Activated CD4-positive, alpha-beta T cell treated with anti-CD3 and anti-CD28 coated beads for 36 hours (primary cell): ENCODE measurements at regions not wholly inside any gene's neighbourhood (a gene's known extent, or its start where the extent isn't known, plus 50 kb on each side); places are given as distances from the start of the nearest gene placed in this dataset.

Source experiments
- ATAC-seq: fragments of 200-7000 bp; cut with Tn5 transposase; one replicate; pipeline ENCODE4 v1.10.0; 2021; ENCODE audit warnings: mild to moderate bottlenecking, moderate library complexity
- CTCF ChIA-PET: fragments of 350-600 bp; sonication (Branson Sonifier 250); formaldehyde crosslinking; loops from one replicate; lab custom pipeline; 2021; ENCODE audit warnings: antibody characterized with exemption; lab: Charles Lee
- POLR2A ChIA-PET: fragments of 350-600 bp; sonication (Branson Sonifier 250); formaldehyde crosslinking; loops from one replicate; lab custom pipeline; 2021; ENCODE audit warnings: antibody characterized with exemption, inconsistent platforms; lab: Charles Lee
- DNase-seq: peaks from one replicate; pipeline ENCODE4 v3.0.0-alpha.2; 2020
- H3K27ac Mint-ChIP-seq: one replicate; pipeline ENCODE4 v1.8.0; 2021; ENCODE audit warnings: mixed read lengths
- H3K27me3 Mint-ChIP-seq: one replicate; pipeline ENCODE4 v1.8.0; 2021; ENCODE audit warnings: mixed read lengths
- H3K36me3 Mint-ChIP-seq: one replicate; pipeline ENCODE4 v1.8.0; 2021; ENCODE audit warnings: low read depth, mixed read lengths
- H3K4me1 Mint-ChIP-seq: one replicate; pipeline ENCODE4 v1.8.0; 2021; ENCODE audit warnings: mixed read lengths
- H3K4me3 Mint-ChIP-seq: one replicate; pipeline ENCODE4 v1.8.0; 2021; ENCODE audit warnings: mild to moderate bottlenecking, moderate library complexity, mixed read lengths
- H3K9me3 Mint-ChIP-seq: one replicate; pipeline ENCODE4 v1.8.0; 2021; ENCODE audit warnings: low read depth, mixed read lengths
- intact Hi-C, 2 experiments: fragments of 100-400 bp; cut with DNase I in 1 of 2; cut with micrococcal nuclease in 1 of 2; formaldehyde crosslinking; loops; one replicate each; pipeline versions ENCODE4 v1.14.2 to v1.15.1; 2022 to 2024; cut with DNase I, micrococcal nuclease

DNA sequence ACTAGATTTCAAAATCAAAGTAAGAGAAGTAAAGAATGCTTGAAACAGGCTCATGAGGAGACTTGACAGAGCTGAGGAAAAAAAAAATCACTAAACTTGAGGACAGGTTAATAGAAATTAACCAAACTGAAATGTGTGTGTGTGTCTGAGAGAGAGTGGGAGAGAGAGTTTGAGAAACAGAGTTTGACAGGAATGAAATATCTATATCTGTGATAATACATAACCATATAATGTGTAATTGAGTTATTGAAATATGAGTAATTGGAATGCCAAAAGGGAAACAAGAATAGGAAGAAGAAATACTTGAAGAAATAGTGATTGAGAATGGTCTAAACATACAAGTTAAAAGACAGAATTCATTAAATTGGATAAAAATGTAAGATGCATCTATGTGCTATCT lies 268.0 kb upstream of the CHRM2 start:
- intact Hi-C loops: no loop called here
- ChIA-PET POLR2A (no interaction called here), CTCF (no interaction called here)
- Mint-ChIP-seq H3K4me3 (no peak overlapping the region), H3K36me3 (no peaks in the 10 kb centered on the region), H3K4me1 (no peaks in the 10 kb centered on the region), H3K27me3 (no peaks in the 10 kb centered on the region), H3K9me3 (peaks cover 12% of the 10 kb centered on the region), H3K27ac (no peak overlapping the region)
- DNase-seq (no peak), ATAC-seq (no peak)

DNA sequence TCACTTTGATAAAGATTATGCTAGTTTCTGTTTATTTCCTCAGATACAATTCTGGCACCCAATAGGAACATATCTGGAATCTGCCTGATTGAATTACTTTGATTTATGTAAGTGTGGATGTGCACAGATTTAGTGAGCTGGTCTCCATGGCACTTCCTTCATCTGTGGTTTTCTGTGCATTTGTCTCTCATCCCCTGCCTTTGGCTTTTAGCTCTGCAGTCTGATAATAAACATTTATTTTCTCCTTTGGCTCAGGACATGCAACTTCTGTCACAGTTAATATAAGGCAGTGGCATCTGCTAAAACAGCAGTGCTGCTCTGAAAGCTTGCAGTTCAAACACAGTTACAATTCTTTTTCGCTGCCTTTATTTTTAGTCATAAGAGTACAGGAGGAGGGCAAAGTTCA lies 273.7 kb upstream of the CHRM2 start:
- Mint-ChIP-seq H3K4me1 (no peaks in the 10 kb centered on the region), H3K4me3 (no peak overlapping the region), H3K27me3 (no peaks in the 10 kb centered on the region), H3K9me3 (peaks cover 7% of the 10 kb centered on the region), H3K36me3 (no peaks in the 10 kb centered on the region), H3K27ac (no peak overlapping the region)
- POLR2A ChIA-PET: no interaction called here
- intact Hi-C loops: no loop called here
- CTCF ChIA-PET: no interaction called here
- ATAC-seq (no peak), DNase-seq (no peak)

DNA sequence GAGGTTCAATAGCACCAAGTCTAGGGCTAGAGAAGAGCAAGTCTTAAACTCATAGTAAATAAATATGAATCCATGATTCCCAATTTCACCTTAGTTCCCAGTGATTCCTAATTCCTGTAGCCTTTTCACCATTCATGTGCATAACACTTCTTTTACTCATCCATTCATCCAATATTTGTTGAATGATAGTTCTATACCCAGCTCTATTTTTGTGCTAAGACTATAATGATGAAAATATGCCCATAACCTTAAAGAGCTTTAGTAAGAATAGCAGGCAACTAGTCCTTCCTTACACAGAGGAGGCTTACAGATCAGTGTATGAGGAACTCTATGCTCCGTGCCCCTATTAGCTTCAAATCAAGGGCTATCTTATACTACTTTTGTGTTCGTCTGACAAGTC lies 280.2 kb upstream of the CHRM2 start:
- intact Hi-C loops: no loop called here
- no peaks in the 10 kb centered on the region for H3K4me1 Mint-ChIP-seq
- POLR2A ChIA-PET: no interaction called here

DNA sequence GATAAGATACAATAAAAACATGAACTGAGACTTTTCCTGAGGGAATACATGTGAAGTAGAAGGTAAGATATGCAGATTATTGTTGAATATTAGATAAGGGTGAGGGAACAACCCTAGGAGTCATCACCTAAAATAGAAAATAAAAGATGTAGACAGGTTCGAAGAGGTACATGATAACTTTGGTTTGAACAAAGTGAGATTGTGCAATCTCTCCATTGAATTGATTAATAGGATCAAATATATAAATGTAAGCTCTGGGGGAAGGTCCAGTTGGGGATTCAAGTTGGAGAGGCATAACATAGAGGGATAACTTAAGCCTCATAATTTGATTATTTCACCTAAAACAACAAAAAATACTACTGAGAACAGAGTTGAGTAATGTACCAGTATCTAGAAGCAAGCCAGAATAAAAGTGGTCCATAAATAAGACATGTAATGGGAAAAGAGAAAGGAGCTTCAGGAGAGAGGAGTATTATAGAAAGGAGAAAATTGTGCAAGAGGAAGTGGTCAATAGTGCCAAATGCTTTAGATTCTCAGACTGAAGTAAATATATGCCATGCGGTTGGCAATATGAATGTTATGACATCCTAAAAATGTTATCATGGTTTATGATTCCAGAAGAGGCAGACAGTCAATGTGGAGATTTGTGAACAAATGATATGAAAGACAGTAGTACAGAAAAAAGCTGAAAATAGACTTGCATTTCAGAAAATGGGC lies 282.3 kb upstream of the CHRM2 start:
- no peaks in the 10 kb centered on the region for H3K36me3 Mint-ChIP-seq
- POLR2A ChIA-PET: no interaction called here
- no peak for ATAC-seq

More for the DNA sequence above, 280.2 kb upstream of the CHRM2 start:
- CTCF ChIA-PET: no interaction called here
- no peak for ATAC-seq
- no peak for DNase-seq
- H3K36me3 Mint-ChIP-seq: no peaks in the 10 kb centered on the region
- no peaks in the 10 kb centered on the region for H3K27me3 Mint-ChIP-seq
- H3K27ac Mint-ChIP-seq: no peak overlapping the region
- no peak overlapping the region for H3K4me3 Mint-ChIP-seq
- peaks cover 7% of the 10 kb centered on the region for H3K9me3 Mint-ChIP-seq

DNA sequence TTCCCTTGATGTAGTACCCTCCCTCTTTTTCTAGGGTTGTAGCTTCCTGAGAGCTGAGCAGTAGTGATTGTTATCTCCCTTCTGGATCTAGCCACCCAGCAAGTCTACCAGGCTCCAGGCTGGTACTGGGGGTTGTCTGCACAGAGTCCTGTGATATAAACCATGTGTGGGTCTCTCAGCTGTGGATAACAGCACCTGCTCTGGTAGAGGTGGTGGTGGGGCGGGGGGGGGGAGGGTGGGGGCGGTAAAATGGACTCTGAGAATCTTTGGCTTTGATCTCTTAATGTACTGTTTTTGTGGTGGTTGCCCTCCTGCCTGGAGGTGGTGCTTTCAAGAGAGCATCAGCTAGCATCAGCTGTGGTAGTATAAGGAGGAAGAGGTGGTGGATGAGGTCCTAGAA lies 302.0 kb upstream of the CHRM2 start:
- Mint-ChIP-seq H3K9me3 (peaks cover 8% of the 10 kb centered on the region), H3K4me3 (no peak overlapping the region), H3K27ac (no peak overlapping the region), H3K4me1 (no peaks in the 10 kb centered on the region), H3K36me3 (no peaks in the 10 kb centered on the region), H3K27me3 (no peaks in the 10 kb centered on the region)
- intact Hi-C loops: no loop called here
- ChIA-PET POLR2A (no interaction called here), CTCF (no interaction called here)
- ATAC-seq (no peak), DNase-seq (no peak)

More for the DNA sequence above, 282.3 kb upstream of the CHRM2 start:
- DNase-seq: no peak
- intact Hi-C loops: no loop called here
- no peaks in the 10 kb centered on the region for H3K27me3 Mint-ChIP-seq
- H3K27ac Mint-ChIP-seq: no peak overlapping the region
- H3K4me3 Mint-ChIP-seq: no peak overlapping the region
- peaks cover 7% of the 10 kb centered on the region for H3K9me3 Mint-ChIP-seq
- CTCF ChIA-PET: no interaction called here
- H3K4me1 Mint-ChIP-seq: no peaks in the 10 kb centered on the region

DNA sequence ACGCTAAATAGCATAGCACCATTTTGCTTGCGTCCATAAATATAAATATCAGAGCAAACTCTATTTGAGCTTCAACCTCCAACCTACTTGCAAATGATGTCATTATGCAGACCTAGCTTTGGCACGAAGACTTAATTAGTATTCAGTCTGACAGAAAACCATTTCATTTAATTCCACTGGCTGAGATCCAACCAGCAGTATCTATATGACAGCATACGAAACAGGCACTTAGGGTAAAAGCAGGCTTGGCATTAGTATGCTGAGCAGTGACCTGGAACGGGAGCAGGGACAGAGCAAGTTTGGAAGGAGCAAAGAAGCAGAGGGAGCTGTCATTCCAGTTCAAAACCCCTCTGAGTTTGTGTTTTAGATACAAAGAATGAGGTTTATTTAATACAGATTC lies 312.5 kb upstream of the CHRM2 start:
- CTCF ChIA-PET: no interaction called here
- POLR2A ChIA-PET: interaction anchor here (0.8 kb wide), 1 partner anchor 904 kb away, joined by 3 read pairs; no protein-coding TSS in a partner anchor
- Mint-ChIP-seq H3K36me3 (no peaks in the 10 kb centered on the region), H3K9me3 (peaks cover 10% of the 10 kb centered on the region), H3K27me3 (no peaks in the 10 kb centered on the region), H3K27ac (no peak overlapping the region), H3K4me3 (no peak overlapping the region), H3K4me1 (no peaks in the 10 kb centered on the region)
- ATAC-seq (no peak), DNase-seq (no peak)
- intact Hi-C loops: no loop called here

DNA sequence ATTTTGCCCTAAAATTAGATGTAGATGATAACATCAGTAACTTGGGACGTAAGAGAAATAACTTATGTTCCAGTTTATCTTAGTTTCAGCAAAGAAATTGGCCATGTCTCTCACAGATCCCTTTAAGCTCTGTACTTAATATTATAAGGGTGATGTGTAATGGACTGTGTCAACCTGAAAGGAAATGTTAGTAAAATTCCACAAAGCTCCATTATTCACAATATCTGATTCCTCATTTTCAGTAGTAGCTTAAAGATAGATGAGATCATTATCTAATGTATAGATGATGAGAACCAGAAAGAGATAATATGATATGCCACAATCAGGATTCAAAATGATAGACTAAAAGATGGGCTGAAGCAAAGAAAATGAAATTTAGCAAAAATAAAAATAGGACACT lies 316.8 kb upstream of the CHRM2 start:
- ATAC-seq (no peak), DNase-seq (no peak)
- intact Hi-C loops: no loop called here
- Mint-ChIP-seq H3K4me1 (no peaks in the 10 kb centered on the region), H3K27ac (no peak overlapping the region), H3K27me3 (no peaks in the 10 kb centered on the region), H3K36me3 (no peaks in the 10 kb centered on the region), H3K9me3 (no peaks in the 10 kb centered on the region), H3K4me3 (no peak overlapping the region)
- CTCF ChIA-PET: no interaction called here
- POLR2A ChIA-PET: no interaction called here

DNA sequence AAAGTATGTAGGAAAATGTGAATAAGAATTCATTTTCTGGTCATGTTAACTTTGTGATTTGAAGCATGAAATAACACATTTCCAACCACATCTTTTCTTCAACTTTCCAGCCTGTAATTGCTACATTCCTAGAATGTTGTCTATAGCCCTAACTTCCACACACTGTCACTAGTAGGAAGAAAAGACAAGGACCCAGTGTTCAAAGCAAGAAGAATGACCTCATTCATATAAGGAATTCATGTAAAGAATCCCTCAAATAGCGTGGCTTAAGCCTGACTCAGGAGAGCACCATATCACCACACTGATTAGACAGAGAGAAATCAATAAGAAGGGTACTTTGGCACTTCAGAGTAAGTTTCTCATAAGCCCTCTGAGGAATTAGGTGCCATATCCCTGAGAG lies 318.7 kb upstream of the CHRM2 start:
- ChIA-PET CTCF (no interaction called here), POLR2A (no interaction called here)
- Mint-ChIP-seq H3K27me3 (no peaks in the 10 kb centered on the region), H3K36me3 (no peaks in the 10 kb centered on the region), H3K9me3 (no peaks in the 10 kb centered on the region), H3K27ac (no peak overlapping the region), H3K4me1 (no peaks in the 10 kb centered on the region), H3K4me3 (no peak overlapping the region)
- ATAC-seq (no peak), DNase-seq (no peak)
- intact Hi-C loops: no loop called here

DNA sequence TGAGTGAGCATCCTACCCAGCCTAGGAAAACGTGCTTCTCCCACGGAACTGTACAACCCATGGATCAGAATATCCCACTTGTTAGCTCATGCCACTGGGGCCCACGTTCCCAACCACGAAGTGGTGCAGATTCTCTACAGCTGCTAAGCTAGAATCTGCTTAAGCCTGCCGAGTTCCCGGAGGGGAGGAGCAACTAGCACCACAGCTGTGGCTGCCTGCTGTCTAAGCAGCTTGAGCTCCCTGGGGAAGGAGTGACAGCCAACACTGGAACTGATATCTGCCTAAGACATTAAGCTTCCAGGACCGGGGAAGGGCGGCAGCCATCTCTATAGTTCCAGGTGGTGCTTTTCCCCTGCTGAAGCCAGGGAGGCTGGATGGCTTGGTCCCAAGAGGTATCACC lies 334.7 kb upstream of the CHRM2 start:
- H3K9me3 Mint-ChIP-seq: peaks cover 12% of the 10 kb centered on the region
- ChIA-PET POLR2A (no interaction called here), CTCF (no interaction called here)
- H3K4me1 Mint-ChIP-seq: no peaks in the 10 kb centered on the region
- no peak overlapping the region for H3K4me3 Mint-ChIP-seq
- ATAC-seq (no peak), DNase-seq (no peak)
- intact Hi-C loops: no loop called here
- H3K27me3 Mint-ChIP-seq: no peaks in the 10 kb centered on the region
- H3K27ac Mint-ChIP-seq: no peak overlapping the region
- no peaks in the 10 kb centered on the region for H3K36me3 Mint-ChIP-seq

DNA sequence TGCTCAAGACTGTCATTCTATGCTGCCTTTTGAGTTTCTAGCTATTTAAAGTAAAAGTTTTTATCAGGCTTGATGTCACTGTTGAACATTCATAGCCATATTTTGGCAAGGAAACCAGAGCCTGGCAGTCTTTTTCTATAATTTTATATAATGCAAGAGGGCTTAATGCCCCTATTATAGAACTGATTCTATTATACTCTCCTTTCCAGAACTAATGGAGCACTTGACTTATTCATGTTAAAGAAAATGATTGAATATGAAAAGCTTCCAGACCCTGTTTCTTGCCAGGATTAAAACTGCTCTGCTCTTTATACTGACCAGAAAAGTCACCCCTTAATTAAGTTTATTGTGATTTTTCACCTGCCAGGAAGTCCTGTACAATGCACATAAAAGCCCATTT lies 337.6 kb upstream of the CHRM2 start:
- CTCF ChIA-PET: no interaction called here
- Mint-ChIP-seq H3K9me3 (peaks cover 12% of the 10 kb centered on the region), H3K36me3 (no peaks in the 10 kb centered on the region), H3K4me3 (no peak overlapping the region), H3K27me3 (no peaks in the 10 kb centered on the region), H3K4me1 (no peaks in the 10 kb centered on the region), H3K27ac (no peak overlapping the region)
- DNase-seq (no peak), ATAC-seq (no peak)
- intact Hi-C loops: no loop called here
- POLR2A ChIA-PET: no interaction called here

DNA sequence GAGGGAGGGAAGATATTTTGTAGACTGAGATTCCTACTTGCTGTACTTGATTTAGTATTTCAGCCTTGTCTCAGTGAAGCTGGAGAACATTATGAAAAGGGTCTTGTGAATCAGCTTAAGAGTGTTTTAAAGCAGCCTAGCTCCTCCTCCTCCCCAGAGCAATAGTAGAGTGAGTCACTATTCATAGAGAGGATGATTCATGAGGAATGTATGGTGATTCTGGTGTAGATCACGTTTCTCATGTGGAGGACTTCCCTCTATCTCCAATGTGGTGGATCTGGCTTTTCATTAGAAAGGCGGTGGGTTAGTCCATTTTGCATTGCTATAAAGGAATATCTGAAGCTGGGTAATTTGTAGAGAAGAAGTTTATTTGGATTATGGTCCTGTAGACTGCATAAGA lies 340.1 kb upstream of the CHRM2 start:
- no peak overlapping the region for H3K4me3 Mint-ChIP-seq
- peaks cover 4% of the 10 kb centered on the region for H3K9me3 Mint-ChIP-seq
- no peaks in the 10 kb centered on the region for H3K36me3 Mint-ChIP-seq
- no peaks in the 10 kb centered on the region for H3K27me3 Mint-ChIP-seq
- intact Hi-C loops: no loop called here
- ATAC-seq (no peak), DNase-seq (no peak)
- H3K27ac Mint-ChIP-seq: no peak overlapping the region
- CTCF ChIA-PET: no interaction called here
- POLR2A ChIA-PET: no interaction called here
- H3K4me1 Mint-ChIP-seq: no peaks in the 10 kb centered on the region

DNA sequence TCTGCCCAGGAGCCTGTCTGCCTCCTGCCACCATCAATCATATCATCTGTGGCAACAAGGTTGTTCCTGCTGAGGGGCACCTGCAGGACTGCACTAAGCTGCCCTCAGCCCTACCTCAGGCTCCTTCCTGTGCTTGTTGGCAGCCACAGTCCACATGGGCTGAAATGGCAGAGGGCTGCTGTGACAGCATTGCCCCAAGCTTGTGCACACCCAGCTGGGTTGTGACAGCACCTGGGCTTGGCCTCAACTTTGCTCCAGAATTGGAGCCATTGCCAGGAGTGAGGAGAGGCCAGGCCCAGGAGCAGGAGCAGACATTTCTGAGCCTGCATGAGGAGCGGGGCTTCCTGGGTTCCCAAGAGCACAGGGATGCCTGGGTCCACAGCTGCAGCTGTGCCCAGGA lies 340.9 kb upstream of the CHRM2 start:
- Mint-ChIP-seq H3K4me1 (no peaks in the 10 kb centered on the region), H3K27ac (no peak overlapping the region), H3K4me3 (no peak overlapping the region), H3K27me3 (no peaks in the 10 kb centered on the region), H3K36me3 (no peaks in the 10 kb centered on the region), H3K9me3 (peaks cover 2% of the 10 kb centered on the region)
- CTCF ChIA-PET: no interaction called here
- DNase-seq: no peak
- intact Hi-C loops: no loop called here
- POLR2A ChIA-PET: no interaction called here
- ATAC-seq: no peak
